ENCODE measurements at regions not wholly inside any gene's neighbourhood (a gene's known extent, or its start where the extent isn't known, plus 50 kb on each side); places are given as distances from the start of the nearest gene placed in this dataset.

- Histone ChIP-seq H3K4me1 (no peaks in the 10 kb centered on the region), H3K27me3 (no peaks in the 10 kb centered on the region), H3K9me3 (no peaks in the 10 kb centered on the region), H3K36me3 (ENCODE audit: low read depth, missing control alignments) (no peaks in the 10 kb centered on the region), H3K4me3 (no peak overlapping the region), H3K27ac (no peak overlapping the region)
- intact Hi-C loops (cut with DNase I; ENCODE audit: low total_unique reads) = no loop called here
- no peak for DNase-seq
- TF ChIP-seq CTCF (IDR thresholded peaks at IDR 0.05) (no peak), POLR2A (IDR thresholded peaks at IDR 0.05) (no peak)
These were observed 303.3 kb upstream of the PRDM9 start for GRCh38 chr5:23204111-23204510.

GRCh38 chr5:23169660-23170416, 316.7 kb upstream of the CDH12 start:
- intact Hi-C loops (cut with DNase I; ENCODE audit: low total_unique reads) = no loop called here
- H3K4me3 ChIP-seq = no peak overlapping the region
- no peak overlapping the region for H3K27ac ChIP-seq
- no peaks in the 10 kb centered on the region for H3K4me1 ChIP-seq
- DNase-seq = no peak
- 78 to 81% methylated on average over 7 of the region's 7 CpGs for WGBS, 2 donors
- H3K9me3 ChIP-seq = no peaks in the 10 kb centered on the region
- no peaks in the 10 kb centered on the region for H3K36me3 ChIP-seq (ENCODE audit: low read depth, missing control alignments)
- TF ChIP-seq CTCF (IDR thresholded peaks at IDR 0.05) = no peak
- TF ChIP-seq POLR2A (IDR thresholded peaks at IDR 0.05) = no peak
- H3K27me3 ChIP-seq = no peaks in the 10 kb centered on the region

- Histone ChIP-seq H3K36me3 (ENCODE audit: low read depth, missing control alignments) (no peaks in the 10 kb centered on the region), H3K9me3 (no peaks in the 10 kb centered on the region), H3K27me3 (no peaks in the 10 kb centered on the region), H3K27ac (no peak overlapping the region), H3K4me1 (no peaks in the 10 kb centered on the region), H3K4me3 (no peak overlapping the region)
- intact Hi-C loops (cut with DNase I; ENCODE audit: low total_unique reads) = no loop called here
- no peak for TF ChIP-seq CTCF (IDR thresholded peaks at IDR 0.05)
- DNase-seq = no peak
These were observed 311.8 kb upstream of the CDH12 start for GRCh38 chr5:23164971-23165370.

- WGBS, 2 donors = 69 to 83% methylated on average over 2 of the region's 2 CpGs
- Histone ChIP-seq H3K4me1 (no peaks in the 10 kb centered on the region), H3K36me3 (ENCODE audit: low read depth, missing control alignments) (no peaks in the 10 kb centered on the region), H3K4me3 (no peak overlapping the region), H3K9me3 (no peaks in the 10 kb centered on the region), H3K27me3 (no peaks in the 10 kb centered on the region), H3K27ac (no peak overlapping the region)
- no peak for TF ChIP-seq CTCF (IDR thresholded peaks at IDR 0.05)
- no peak for TF ChIP-seq POLR2A (IDR thresholded peaks at IDR 0.05)
- no peak for DNase-seq
- intact Hi-C loops (cut with DNase I; ENCODE audit: low total_unique reads) = no loop called here
These were observed 305.0 kb upstream of the CDH12 start for GRCh38 chr5:23158179-23158578.

- intact Hi-C loops (cut with DNase I; ENCODE audit: low total_unique reads) = no loop called here
- H3K4me1 ChIP-seq = no peaks in the 10 kb centered on the region
- no peak overlapping the region for H3K27ac ChIP-seq
- H3K36me3 ChIP-seq (ENCODE audit: low read depth, missing control alignments) = no peaks in the 10 kb centered on the region
- no peak overlapping the region for H3K4me3 ChIP-seq
- H3K27me3 ChIP-seq = no peaks in the 10 kb centered on the region
- 82 to 90% methylated on average over 1 of the region's 1 CpG for WGBS, 2 donors
- no peak for TF ChIP-seq CTCF (IDR thresholded peaks at IDR 0.05)
- no peak for TF ChIP-seq POLR2A (IDR thresholded peaks at IDR 0.05)
- DNase-seq = no peak
- H3K9me3 ChIP-seq = no peaks in the 10 kb centered on the region
These were observed 304.6 kb upstream of the CDH12 start for GRCh38 chr5:23157716-23158115.

Measured in testis (tissue), 2 donors.